ENCODE measurements at regions not wholly inside any gene's neighbourhood (a gene's known extent, or its start where the extent isn't known, plus 50 kb on each side); places are given as distances from the start of the nearest gene placed in this dataset.
"Not testable (repeated sequence)": the region's sequence is repeated elsewhere in the genome, so short reads cannot be mapped to it uniquely, and the experiment has no call there.

DNA sequence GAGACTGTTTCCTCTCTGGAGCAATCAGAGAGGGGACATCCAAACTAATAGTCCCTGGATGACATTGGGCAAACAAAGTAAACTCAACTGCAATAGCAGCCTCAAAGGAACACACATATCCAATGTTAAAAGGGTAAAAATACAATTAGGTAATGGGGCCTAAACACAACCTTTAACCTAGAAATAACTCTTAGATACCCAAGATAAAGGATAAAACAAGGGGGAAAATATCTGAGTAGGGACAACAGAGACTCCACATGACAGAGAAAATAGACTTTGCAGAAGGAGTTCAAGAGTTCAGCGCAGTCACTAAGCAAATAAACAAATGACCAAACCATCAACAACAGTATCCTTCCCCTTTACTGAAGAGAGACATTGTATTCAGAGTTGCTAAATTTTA, 149.3 kb downstream of the FBXO4 start:
- intact Hi-C loops (cut with DNase I, micrococcal nuclease): no loop called here
- Mint-ChIP-seq H3K4me1 (ENCODE audit: low read depth) (no peaks in the 10 kb centered on the region), H3K36me3 (ENCODE audit: low read depth) (no peaks in the 10 kb centered on the region), H3K27ac (no peak overlapping the region), H3K9me3 (no peaks in the 10 kb centered on the region), H3K27me3 (peaks cover 24% of the 10 kb centered on the region), H3K4me3 (no peak overlapping the region)
- ChIA-PET CTCF (no interaction called here), POLR2A (no interaction called here)
- no peak for ATAC-seq (ENCODE audit: poor library complexity)
- TF ChIP-seq, protein P1, sequence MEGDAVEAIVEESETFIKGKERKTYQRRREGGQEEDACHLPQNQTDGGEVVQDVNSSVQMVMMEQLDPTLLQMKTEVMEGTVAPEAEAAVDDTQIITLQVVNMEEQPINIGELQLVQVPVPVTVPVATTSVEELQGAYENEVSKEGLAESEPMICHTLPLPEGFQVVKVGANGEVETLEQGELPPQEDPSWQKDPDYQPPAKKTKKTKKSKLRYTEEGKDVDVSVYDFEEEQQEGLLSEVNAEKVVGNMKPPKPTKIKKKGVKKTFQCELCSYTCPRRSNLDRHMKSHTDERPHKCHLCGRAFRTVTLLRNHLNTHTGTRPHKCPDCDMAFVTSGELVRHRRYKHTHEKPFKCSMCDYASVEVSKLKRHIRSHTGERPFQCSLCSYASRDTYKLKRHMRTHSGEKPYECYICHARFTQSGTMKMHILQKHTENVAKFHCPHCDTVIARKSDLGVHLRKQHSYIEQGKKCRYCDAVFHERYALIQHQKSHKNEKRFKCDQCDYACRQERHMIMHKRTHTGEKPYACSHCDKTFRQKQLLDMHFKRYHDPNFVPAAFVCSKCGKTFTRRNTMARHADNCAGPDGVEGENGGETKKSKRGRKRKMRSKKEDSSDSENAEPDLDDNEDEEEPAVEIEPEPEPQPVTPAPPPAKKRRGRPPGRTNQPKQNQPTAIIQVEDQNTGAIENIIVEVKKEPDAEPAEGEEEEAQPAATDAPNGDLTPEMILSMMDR (IDR thresholded peaks at IDR 0.05): no peak
- no peaks in the 10 kb centered on the region for H3K36me3 ChIP-seq (ENCODE audit: insufficient read depth, low read length)
- peaks cover 0 to 4% of the 10 kb centered on the region in 2 experiments for H3K9me3 ChIP-seq (ENCODE audit: control insufficient read depth in 1 of 2, insufficient read depth in 1 of 2, low read length in 2 of 2)
- H3K4me1 ChIP-seq (ENCODE audit: insufficient read depth, low read length): no peaks in the 10 kb centered on the region
- no peak overlapping the region for H3K4me3 ChIP-seq (ENCODE audit: low read length)
- H3K27ac ChIP-seq (ENCODE audit: low read depth in 1 of 2, low read length in 2 of 2): no peak overlapping the region
- H3K27me3 ChIP-seq (ENCODE audit: control insufficient read depth in 1 of 2, insufficient read depth in 2 of 2, low read length in 2 of 2): peaks cover 6 to 22% of the 10 kb centered on the region in 2 experiments
- DNase-seq: no peak

DNA sequence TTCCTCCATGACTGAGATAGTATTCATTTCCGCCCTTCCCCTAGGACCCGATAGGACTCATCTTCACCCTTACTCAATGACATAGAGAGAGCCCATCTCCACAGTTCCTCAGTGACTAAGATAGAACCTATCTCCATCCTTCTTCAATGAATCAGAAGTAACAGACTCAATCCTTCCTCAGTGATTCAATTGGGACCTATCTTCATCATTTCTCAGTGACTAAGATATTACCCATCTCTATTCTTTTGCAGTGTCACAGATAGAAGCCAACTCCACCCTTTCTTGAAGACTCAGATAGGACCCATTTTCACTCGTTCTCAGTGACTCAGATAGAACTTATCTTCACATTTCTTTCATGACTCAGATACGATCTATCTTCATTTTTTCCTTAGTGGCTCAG, 164.6 kb downstream of the FBXO4 start:
- Histone ChIP-seq H3K9me3 (ENCODE audit: control insufficient read depth in 1 of 2, insufficient read depth in 1 of 2, low read length in 2 of 2) (no peaks in the 10 kb centered on the region), H3K4me3 (ENCODE audit: low read length) (no peak overlapping the region), H3K4me1 (ENCODE audit: insufficient read depth, low read length) (no peaks in the 10 kb centered on the region), H3K27me3 (ENCODE audit: control insufficient read depth in 1 of 2, insufficient read depth in 2 of 2, low read length in 2 of 2) (no peaks in the 10 kb centered on the region), H3K36me3 (ENCODE audit: insufficient read depth, low read length) (no peaks in the 10 kb centered on the region), H3K27ac (ENCODE audit: low read depth in 1 of 2, low read length in 2 of 2) (no peak overlapping the region)
- POLR2A ChIA-PET: no interaction called here
- no peak for DNase-seq
- intact Hi-C loops (cut with DNase I, micrococcal nuclease): no loop called here
- CTCF ChIA-PET: no interaction called here
- no peak overlapping the region for H3K4me3 Mint-ChIP-seq
- no peak overlapping the region for H3K27ac Mint-ChIP-seq
- no peaks in the 10 kb centered on the region for H3K9me3 Mint-ChIP-seq
- H3K27me3 Mint-ChIP-seq: no peaks in the 10 kb centered on the region
- no peak for ATAC-seq (ENCODE audit: poor library complexity)
- TF ChIP-seq, protein P1 (IDR thresholded peaks at IDR 0.05): no peak
- H3K36me3 Mint-ChIP-seq (ENCODE audit: low read depth): no peaks in the 10 kb centered on the region
- no peaks in the 10 kb centered on the region for H3K4me1 Mint-ChIP-seq (ENCODE audit: low read depth)

DNA sequence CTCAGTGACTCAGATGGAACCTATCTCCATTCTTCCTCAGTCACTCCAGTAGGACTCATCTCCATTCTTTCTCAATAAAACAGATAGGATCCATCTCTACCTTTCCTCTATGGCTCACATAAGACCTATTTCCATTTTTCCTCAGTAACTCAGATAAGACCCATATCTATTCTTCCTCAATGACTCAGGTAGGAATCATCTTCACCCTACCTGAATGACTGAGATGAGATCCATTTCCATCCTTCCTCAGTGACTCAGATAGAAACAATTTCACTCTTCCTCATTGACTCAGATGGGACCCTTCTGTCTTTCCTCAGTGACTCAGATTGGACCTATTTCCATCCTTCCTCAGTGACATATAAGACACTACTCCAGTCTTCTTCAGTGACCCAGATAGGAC, 165.1 kb downstream of the FBXO4 start:
- TF ChIP-seq, protein P1 (IDR thresholded peaks at IDR 0.05): no peak
- no peak for ATAC-seq (ENCODE audit: poor library complexity)
- H3K27me3 Mint-ChIP-seq: no peaks in the 10 kb centered on the region
- H3K4me3 ChIP-seq (ENCODE audit: low read length): no peak overlapping the region
- no peaks in the 10 kb centered on the region for H3K9me3 ChIP-seq (ENCODE audit: control insufficient read depth in 1 of 2, insufficient read depth in 1 of 2, low read length in 2 of 2)
- CTCF ChIA-PET: no interaction called here
- no peaks in the 10 kb centered on the region for H3K9me3 Mint-ChIP-seq
- no peaks in the 10 kb centered on the region for H3K27me3 ChIP-seq (ENCODE audit: control insufficient read depth in 1 of 2, insufficient read depth in 2 of 2, low read length in 2 of 2)
- no peaks in the 10 kb centered on the region for H3K36me3 ChIP-seq (ENCODE audit: insufficient read depth, low read length)
- no peak overlapping the region for H3K27ac Mint-ChIP-seq
- no peak overlapping the region for H3K27ac ChIP-seq (ENCODE audit: low read depth in 1 of 2, low read length in 2 of 2)
- intact Hi-C loops (cut with DNase I, micrococcal nuclease): no loop called here
- no peaks in the 10 kb centered on the region for H3K4me1 ChIP-seq (ENCODE audit: insufficient read depth, low read length)
- POLR2A ChIA-PET: no interaction called here
- H3K36me3 Mint-ChIP-seq (ENCODE audit: low read depth): no peaks in the 10 kb centered on the region
- H3K4me1 Mint-ChIP-seq (ENCODE audit: low read depth): no peaks in the 10 kb centered on the region
- H3K4me3 Mint-ChIP-seq: no peak overlapping the region
- DNase-seq: no peak

DNA sequence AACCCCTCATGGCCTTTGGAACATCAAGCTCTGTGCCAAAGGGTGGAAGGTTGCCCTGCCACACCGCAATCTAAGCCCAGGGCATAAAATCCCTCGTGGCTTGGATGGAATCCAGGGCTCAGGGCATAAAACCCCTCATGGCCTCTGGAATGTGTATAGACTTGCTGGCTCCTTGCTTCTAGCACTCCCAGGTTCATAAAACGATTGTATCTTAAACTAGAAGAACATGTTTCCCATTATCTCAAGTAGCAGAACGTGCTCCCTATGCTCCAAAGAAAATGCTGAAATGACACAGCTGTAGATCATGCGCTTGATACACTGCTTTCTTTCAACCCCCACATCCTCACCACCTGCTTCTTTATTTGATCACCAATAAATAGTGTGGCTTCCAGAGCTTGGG, 174.8 kb downstream of the FBXO4 start:
- H3K9me3 ChIP-seq (ENCODE audit: control insufficient read depth in 1 of 2, insufficient read depth in 1 of 2, low read length in 2 of 2); H3K4me3 ChIP-seq (ENCODE audit: low read length); H3K4me1 Mint-ChIP-seq (ENCODE audit: low read depth); H3K27ac ChIP-seq (ENCODE audit: low read depth in 1 of 2, low read length in 2 of 2); H3K36me3 Mint-ChIP-seq (ENCODE audit: low read depth); intact Hi-C loops (cut with DNase I, micrococcal nuclease); H3K4me1 ChIP-seq (ENCODE audit: insufficient read depth, low read length); DNase-seq; ATAC-seq (ENCODE audit: poor library complexity); H3K4me3 Mint-ChIP-seq; H3K27ac Mint-ChIP-seq; H3K36me3 ChIP-seq (ENCODE audit: insufficient read depth, low read length); H3K27me3 ChIP-seq (ENCODE audit: control insufficient read depth in 1 of 2, insufficient read depth in 2 of 2, low read length in 2 of 2); CTCF ChIA-PET; POLR2A ChIA-PET: not testable (repeated sequence)
- H3K9me3 Mint-ChIP-seq: peaks cover 10% of the 10 kb centered on the region
- H3K27me3 Mint-ChIP-seq: peaks cover 23% of the 10 kb centered on the region

Data from CD4-positive, alpha-beta T cell (primary cell).